GM23338 (cell line): ENCODE measurements at regions not wholly inside any gene's neighbourhood (a gene's known extent, or its start where the extent isn't known, plus 50 kb on each side); places are given as distances from the start of the nearest gene placed in this dataset.
A peak's percentile ranks its signal among the peaks of the same experiment; 100 is the strongest.

Experiments
- ATAC-seq: fragments of 200-7000 bp; cut with Tn5 transposase; 3 replicates; pipeline ENCODE4 v1.9.1; 2020
- DNase-seq: peaks from one replicate; pipeline ENCODE4 v3.0.0-alpha.2; 2015; ENCODE audit warnings: low spot score
- H2AFZ ChIP-seq: fragments of 200-600 bp; sonication (generic); 2 replicates; pipeline ENCODE4 v1.8.0; 2016; ENCODE audit warnings: antibody characterized with exemption, mild to moderate bottlenecking, moderate library complexity
- H3F3A ChIP-seq: fragments of 200-600 bp; sonication (generic); replicated peaks from 2 replicates; pipeline ENCODE4 v1.8.0; 2017; ENCODE audit warnings: antibody characterized with exemption, mixed run types, low read depth
- H3K27ac ChIP-seq: fragments of 200-600 bp; sonication (generic); 2 replicates; pipeline ENCODE4 v1.6.1; 2016; ENCODE audit warnings: low read depth
- H3K27me3 ChIP-seq: fragments of 200-600 bp; sonication (generic); 2 replicates; pipeline ENCODE4 v1.8.0; 2016; ENCODE audit warnings: mild to moderate bottlenecking, mixed run types, moderate library complexity; ENCODE audit not compliant: insufficient read depth
- H3K36me3 ChIP-seq: fragments of 200-600 bp; sonication (generic); 2 replicates; pipeline ENCODE4 v1.8.0; 2016; ENCODE audit warnings: mild to moderate bottlenecking; ENCODE audit not compliant: insufficient read depth
- H3K4me1 ChIP-seq: fragments of 200-600 bp; sonication (generic); 2 replicates; pipeline ENCODE4 v1.8.0; 2016; ENCODE audit warnings: mild to moderate bottlenecking, moderate library complexity; ENCODE audit not compliant: insufficient read depth
- H3K4me2 ChIP-seq: fragments of 200-600 bp; sonication (generic); 2 replicates; pipeline ENCODE4 v1.7.1; 2017; ENCODE audit warnings: mixed run types
- H3K4me3 ChIP-seq: fragments of 200-600 bp; sonication (generic); 2 replicates; pipeline ENCODE4 v1.6.1; 2016; ENCODE audit warnings: mixed run types
- H3K79me2 ChIP-seq: fragments of 200-600 bp; sonication (generic); replicated peaks from 2 replicates; pipeline ENCODE4 v1.8.0; 2017; ENCODE audit warnings: mild to moderate bottlenecking; ENCODE audit not compliant: insufficient read depth
- H3K9me2 ChIP-seq: fragments of 200-600 bp; sonication (generic); 2 replicates; pipeline ENCODE4 v1.8.0; 2017; ENCODE audit not compliant: insufficient read depth
- H4K20me1 ChIP-seq: fragments of 200-600 bp; sonication (generic); replicated peaks from 2 replicates; pipeline ENCODE4 v1.8.0; 2017; ENCODE audit warnings: mild to moderate bottlenecking; ENCODE audit not compliant: insufficient read depth
- H3K27ac Mint-ChIP-seq: 2 replicates; pipeline ENCODE4 v1.8.0; 2020; ENCODE audit warnings: inconsistent platforms, mild to moderate bottlenecking, moderate library complexity, mixed read lengths
- H3K27me3 Mint-ChIP-seq: 3 replicates; pipeline ENCODE4 v1.8.0; 2022; ENCODE audit warnings: low read depth, mild to moderate bottlenecking, moderate library complexity, mixed read lengths, inconsistent platforms; ENCODE audit not compliant: insufficient read depth, poor library complexity
- H3K36me3 Mint-ChIP-seq: 3 replicates; pipeline ENCODE4 v1.8.0; 2021; ENCODE audit warnings: low read depth, mild to moderate bottlenecking, inconsistent platforms, moderate library complexity, mixed read lengths
- H3K4me1 Mint-ChIP-seq: 3 replicates; pipeline ENCODE4 v1.8.0; 2020; ENCODE audit warnings: mild to moderate bottlenecking, inconsistent platforms, mixed read lengths
- H3K4me3 Mint-ChIP-seq: 3 replicates; pipeline ENCODE4 v1.8.0; 2021; ENCODE audit warnings: moderate library complexity, mild to moderate bottlenecking, inconsistent platforms, mixed read lengths
- H3K9me3 Mint-ChIP-seq: 3 replicates; pipeline ENCODE4 v1.8.0; 2020; ENCODE audit warnings: moderate library complexity, mild to moderate bottlenecking, inconsistent platforms, mixed read lengths
- CTCF ChIP-seq, 2 experiments: fragments of 200-600 bp in 1 of 2; sonication (generic) in 1 of 2; conservative IDR thresholded peaks; 2 replicates each; pipeline versions ENCODE4 v1.5.1 to v1.6.1; 2016 to 2017; ENCODE audit warnings: antibody characterized with exemption in 2 of 2, low read depth in 2 of 2, mild to moderate bottlenecking in 2 of 2, moderate library complexity in 1 of 2
- JUNB ChIP-seq: IDR thresholded peaks from one replicate; pipeline ENCODE4 v1.6.1; 2016; ENCODE audit warnings: antibody characterized with exemption; ENCODE audit not compliant: unreplicated experiment
- TF ChIP-seq, protein P1 (sequence below): IDR thresholded peaks from one replicate; pipeline ENCODE4 v1.6.1; 2018; ENCODE audit warnings: antibody characterized with exemption; ENCODE audit not compliant: unreplicated experiment
- TF ChIP-seq, protein P2 (sequence below): fragments of 250-450 bp; sonication (Bioruptor Pico); IDR thresholded peaks from 2 replicates; pipeline ENCODE4 v1.5.0; 2020; ENCODE audit warnings: mild to moderate bottlenecking, moderate library complexity

DNA sequence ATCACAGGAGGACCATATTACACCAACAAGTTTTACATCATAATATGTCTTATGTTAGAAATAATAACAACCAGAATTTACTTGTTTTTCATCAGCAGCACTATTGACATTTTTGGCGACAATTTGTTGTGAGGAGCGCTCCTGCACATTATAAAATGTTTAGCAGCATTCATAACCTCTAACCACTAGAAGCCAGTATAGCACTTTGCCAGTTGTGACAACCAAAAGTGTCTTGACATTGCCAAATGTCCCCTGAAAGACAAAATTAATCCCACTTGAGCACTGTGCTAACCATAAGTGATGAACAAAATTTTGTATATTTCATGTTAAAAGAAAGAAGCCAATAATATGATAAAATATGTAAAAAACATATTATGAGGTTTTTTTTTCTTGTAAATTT is 356.9 kb upstream of the LMO3 start:
- Mint-ChIP-seq H3K27me3 (no peaks in the 10 kb centered on the region), H3K4me1 (no peaks in the 10 kb centered on the region), H3K4me3 (no peak overlapping the region), H3K36me3 (no peaks in the 10 kb centered on the region), H3K27ac (no peak overlapping the region), H3K9me3 (no peaks in the 10 kb centered on the region)
- H3K27ac ChIP-seq, result no peak overlapping the region
- no peaks in the 10 kb centered on the region for H3K9me2 ChIP-seq
- no peaks in the 10 kb centered on the region for H3K36me3 ChIP-seq
- no peak overlapping the region for H3K4me3 ChIP-seq
- no peaks in the 10 kb centered on the region for H4K20me1 ChIP-seq
- ATAC-seq (no peak), DNase-seq (no peak)
- H3K4me1 ChIP-seq, result no peaks in the 10 kb centered on the region
- H3F3A ChIP-seq, result no peaks in the 10 kb centered on the region
- H2AFZ ChIP-seq, result no peak overlapping the region
- no peak overlapping the region for H3K4me2 ChIP-seq
- TF ChIP-seq, protein P1, sequence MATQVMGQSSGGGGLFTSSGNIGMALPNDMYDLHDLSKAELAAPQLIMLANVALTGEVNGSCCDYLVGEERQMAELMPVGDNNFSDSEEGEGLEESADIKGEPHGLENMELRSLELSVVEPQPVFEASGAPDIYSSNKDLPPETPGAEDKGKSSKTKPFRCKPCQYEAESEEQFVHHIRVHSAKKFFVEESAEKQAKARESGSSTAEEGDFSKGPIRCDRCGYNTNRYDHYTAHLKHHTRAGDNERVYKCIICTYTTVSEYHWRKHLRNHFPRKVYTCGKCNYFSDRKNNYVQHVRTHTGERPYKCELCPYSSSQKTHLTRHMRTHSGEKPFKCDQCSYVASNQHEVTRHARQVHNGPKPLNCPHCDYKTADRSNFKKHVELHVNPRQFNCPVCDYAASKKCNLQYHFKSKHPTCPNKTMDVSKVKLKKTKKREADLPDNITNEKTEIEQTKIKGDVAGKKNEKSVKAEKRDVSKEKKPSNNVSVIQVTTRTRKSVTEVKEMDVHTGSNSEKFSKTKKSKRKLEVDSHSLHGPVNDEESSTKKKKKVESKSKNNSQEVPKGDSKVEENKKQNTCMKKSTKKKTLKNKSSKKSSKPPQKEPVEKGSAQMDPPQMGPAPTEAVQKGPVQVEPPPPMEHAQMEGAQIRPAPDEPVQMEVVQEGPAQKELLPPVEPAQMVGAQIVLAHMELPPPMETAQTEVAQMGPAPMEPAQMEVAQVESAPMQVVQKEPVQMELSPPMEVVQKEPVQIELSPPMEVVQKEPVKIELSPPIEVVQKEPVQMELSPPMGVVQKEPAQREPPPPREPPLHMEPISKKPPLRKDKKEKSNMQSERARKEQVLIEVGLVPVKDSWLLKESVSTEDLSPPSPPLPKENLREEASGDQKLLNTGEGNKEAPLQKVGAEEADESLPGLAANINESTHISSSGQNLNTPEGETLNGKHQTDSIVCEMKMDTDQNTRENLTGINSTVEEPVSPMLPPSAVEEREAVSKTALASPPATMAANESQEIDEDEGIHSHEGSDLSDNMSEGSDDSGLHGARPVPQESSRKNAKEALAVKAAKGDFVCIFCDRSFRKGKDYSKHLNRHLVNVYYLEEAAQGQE, result no peak
- TF ChIP-seq JUNB, result no peak
- peak in 1 of 2 experiments; percentile 34; a peak in 2 of 4 replicates for TF ChIP-seq CTCF (conservative IDR thresholded peaks at IDR 0.05; ENCODE audit: low read depth in 2 of 2)
- TF ChIP-seq, protein P2, sequence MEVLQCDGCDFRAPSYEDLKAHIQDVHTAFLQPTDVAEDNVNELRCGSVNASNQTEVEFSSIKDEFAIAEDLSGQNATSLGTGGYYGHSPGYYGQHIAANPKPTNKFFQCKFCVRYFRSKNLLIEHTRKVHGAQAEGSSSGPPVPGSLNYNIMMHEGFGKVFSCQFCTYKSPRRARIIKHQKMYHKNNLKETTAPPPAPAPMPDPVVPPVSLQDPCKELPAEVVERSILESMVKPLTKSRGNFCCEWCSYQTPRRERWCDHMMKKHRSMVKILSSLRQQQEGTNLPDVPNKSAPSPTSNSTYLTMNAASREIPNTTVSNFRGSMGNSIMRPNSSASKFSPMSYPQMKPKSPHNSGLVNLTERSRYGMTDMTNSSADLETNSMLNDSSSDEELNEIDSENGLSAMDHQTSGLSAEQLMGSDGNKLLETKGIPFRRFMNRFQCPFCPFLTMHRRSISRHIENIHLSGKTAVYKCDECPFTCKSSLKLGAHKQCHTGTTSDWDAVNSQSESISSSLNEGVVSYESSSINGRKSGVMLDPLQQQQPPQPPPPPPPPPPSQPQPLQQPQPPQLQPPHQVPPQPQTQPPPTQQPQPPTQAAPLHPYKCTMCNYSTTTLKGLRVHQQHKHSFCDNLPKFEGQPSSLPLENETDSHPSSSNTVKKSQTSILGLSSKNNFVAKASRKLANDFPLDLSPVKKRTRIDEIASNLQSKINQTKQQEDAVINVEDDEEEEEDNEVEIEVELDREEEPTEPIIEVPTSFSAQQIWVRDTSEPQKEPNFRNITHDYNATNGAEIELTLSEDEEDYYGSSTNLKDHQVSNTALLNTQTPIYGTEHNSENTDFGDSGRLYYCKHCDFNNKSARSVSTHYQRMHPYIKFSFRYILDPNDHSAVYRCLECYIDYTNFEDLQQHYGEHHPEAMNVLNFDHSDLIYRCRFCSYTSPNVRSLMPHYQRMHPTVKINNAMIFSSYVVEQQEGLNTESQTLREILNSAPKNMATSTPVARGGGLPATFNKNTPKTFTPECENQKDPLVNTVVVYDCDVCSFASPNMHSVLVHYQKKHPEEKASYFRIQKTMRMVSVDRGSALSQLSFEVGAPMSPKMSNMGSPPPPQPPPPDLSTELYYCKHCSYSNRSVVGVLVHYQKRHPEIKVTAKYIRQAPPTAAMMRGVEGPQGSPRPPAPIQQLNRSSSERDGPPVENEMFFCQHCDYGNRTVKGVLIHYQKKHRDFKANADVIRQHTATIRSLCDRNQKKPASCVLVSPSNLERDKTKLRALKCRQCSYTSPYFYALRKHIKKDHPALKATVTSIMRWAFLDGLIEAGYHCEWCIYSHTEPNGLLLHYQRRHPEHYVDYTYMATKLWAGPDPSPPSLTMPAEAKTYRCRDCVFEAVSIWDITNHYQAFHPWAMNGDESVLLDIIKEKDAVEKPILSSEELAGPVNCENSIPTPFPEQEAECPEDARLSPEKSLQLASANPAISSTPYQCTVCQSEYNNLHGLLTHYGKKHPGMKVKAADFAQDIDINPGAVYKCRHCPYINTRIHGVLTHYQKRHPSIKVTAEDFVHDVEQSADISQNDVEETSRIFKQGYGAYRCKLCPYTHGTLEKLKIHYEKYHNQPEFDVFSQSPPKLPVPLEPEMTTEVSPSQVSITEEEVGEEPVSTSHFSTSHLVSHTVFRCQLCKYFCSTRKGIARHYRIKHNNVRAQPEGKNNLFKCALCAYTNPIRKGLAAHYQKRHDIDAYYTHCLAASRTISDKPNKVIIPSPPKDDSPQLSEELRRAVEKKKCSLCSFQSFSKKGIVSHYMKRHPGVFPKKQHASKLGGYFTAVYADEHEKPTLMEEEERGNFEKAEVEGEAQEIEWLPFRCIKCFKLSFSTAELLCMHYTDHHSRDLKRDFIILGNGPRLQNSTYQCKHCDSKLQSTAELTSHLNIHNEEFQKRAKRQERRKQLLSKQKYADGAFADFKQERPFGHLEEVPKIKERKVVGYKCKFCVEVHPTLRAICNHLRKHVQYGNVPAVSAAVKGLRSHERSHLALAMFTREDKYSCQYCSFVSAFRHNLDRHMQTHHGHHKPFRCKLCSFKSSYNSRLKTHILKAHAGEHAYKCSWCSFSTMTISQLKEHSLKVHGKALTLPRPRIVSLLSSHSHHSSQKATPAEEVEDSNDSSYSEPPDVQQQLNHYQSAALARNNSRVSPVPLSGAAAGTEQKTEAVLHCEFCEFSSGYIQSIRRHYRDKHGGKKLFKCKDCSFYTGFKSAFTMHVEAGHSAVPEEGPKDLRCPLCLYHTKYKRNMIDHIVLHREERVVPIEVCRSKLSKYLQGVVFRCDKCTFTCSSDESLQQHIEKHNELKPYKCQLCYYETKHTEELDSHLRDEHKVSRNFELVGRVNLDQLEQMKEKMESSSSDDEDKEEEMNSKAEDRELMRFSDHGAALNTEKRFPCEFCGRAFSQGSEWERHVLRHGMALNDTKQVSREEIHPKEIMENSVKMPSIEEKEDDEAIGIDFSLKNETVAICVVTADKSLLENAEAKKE (CRISPR knock-in tag), result no peak
- H3K27me3 ChIP-seq, result no peaks in the 10 kb centered on the region
- H3K79me2 ChIP-seq, result no peaks in the 10 kb centered on the region
